Mesodermal cell (in vitro differentiated cells): ENCODE measurements at regions not wholly inside any gene's neighbourhood (a gene's known extent, or its start where the extent isn't known, plus 50 kb on each side); places are given as distances from the start of the nearest gene placed in this dataset.
"Not testable (repeated sequence)": the region's sequence is repeated elsewhere in the genome, so short reads cannot be mapped to it uniquely, and the experiment has no call there.

Experiments used
- H3K27ac ChIP-seq: 2 replicates; pipeline ENCODE4 v1.7.0; 2013; ENCODE audit warnings: mild to moderate bottlenecking, low read depth, low read length, moderate library complexity; ENCODE audit not compliant: severe bottlenecking
- H3K36me3 ChIP-seq: 2 replicates; pipeline ENCODE4 v1.7.1; 2013; ENCODE audit warnings: mild to moderate bottlenecking, low read length, moderate library complexity; ENCODE audit not compliant: control insufficient read depth, insufficient read depth
- H3K4me1 ChIP-seq: one replicate; pipeline ENCODE4 v1.7.1; 2013; ENCODE audit warnings: mild to moderate bottlenecking, low read length; ENCODE audit not compliant: insufficient read depth, control insufficient read depth, poor library complexity, severe bottlenecking
- H3K4me3 ChIP-seq: 2 replicates; pipeline ENCODE4 v1.7.0; 2013; ENCODE audit warnings: low read length, control low read depth, mild to moderate bottlenecking; ENCODE audit not compliant: insufficient read depth, poor library complexity, severe bottlenecking; ENCODE audit errors: extremely low read depth
- H3K9me3 ChIP-seq: 2 replicates; pipeline ENCODE4 v1.7.1; 2013; ENCODE audit warnings: mild to moderate bottlenecking, low read length, moderate library complexity; ENCODE audit not compliant: control insufficient read depth
- WGBS, 2 experiments: methylation state at CpG; one replicate each; pipeline ENCODE4 v1.1.5; 2013; ENCODE audit warnings: missing lambda C conversion rate in 2 of 2; ENCODE audit not compliant: insufficient coverage in 2 of 2; 5-methylcytosine and 5-hydroxymethylcytosine counted together

DNA sequence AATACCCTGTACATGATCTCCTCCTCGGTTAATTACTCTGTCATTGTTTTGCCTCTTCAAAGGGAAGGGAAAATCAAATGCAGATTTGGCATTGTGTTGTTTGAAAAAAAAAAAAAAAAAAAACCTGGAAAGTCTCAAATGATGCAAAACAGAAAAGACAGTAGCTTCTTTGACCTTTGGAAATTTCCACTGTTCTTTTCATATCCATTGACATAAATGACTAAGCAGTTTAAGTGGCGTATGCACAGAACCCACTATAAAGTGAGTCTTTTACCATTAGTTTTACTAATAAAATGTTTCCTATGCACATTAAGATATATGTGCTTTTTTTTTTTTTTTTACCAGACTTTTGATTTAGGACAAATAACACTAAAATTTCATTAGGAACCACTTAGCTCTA, 704.3 kb downstream of the TFAP2A start:
- Histone ChIP-seq H3K4me1 (no peaks in the 10 kb centered on the region), H3K4me3 (no peak overlapping the region), H3K27ac (peak overlapping the region; percentile 52), H3K9me3 (no peaks in the 10 kb centered on the region), H3K36me3 (no peaks in the 10 kb centered on the region)
- WGBS, 2 experiments = no CpG with 5 or more reads among the region's 2 CpGs

DNA sequence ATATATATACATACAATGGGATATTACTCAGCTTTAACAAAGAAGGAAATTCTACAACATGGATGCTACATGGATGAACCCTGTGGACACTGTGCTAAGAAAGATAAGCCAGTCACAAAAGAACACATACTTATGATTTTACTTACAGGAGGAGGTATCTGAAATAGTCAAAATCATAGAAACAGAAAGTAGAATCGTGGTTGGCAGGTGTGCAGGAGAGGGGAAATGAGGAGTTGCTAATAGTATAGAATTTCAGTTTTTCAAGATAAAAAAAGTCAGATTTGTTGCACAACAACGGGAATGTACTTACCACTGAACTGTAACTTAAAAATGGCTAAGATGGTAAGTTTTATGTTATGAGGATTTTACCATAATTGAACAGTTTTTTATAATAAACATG, 706.3 kb downstream of the TFAP2A start:
- H3K36me3 ChIP-seq = no peaks in the 10 kb centered on the region
- no peaks in the 10 kb centered on the region for H3K9me3 ChIP-seq
- H3K4me3 ChIP-seq = no peak overlapping the region
- WGBS, 2 experiments = 89% methylated on average over 1 of the region's 2 CpGs; no CpG with 5 or more reads in 1 of the 2 experiments
- no peak overlapping the region for H3K27ac ChIP-seq
- no peaks in the 10 kb centered on the region for H3K4me1 ChIP-seq

DNA sequence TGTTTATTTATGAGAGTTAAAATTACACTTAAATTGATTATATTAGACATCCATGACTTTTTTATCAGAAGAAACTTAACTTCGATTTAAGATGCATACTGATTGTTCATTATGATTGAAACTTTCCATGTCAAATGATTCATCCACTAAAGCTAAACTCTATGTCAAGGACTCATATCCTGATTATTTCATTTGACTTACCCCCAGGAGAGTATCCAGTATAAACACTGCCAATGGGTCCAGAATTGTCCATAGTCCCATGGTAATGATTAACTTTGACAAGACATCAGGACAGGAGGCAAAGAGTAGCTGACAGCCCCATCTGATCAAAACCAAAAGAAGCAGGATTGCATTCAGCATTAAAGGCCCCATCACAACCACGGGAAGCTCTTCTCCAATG, 709.9 kb downstream of the TFAP2A start:
- Histone ChIP-seq H3K4me1 (no peaks in the 10 kb centered on the region), H3K4me3 (no peak overlapping the region), H3K27ac (no peak overlapping the region), H3K36me3 (no peaks in the 10 kb centered on the region), H3K9me3 (no peaks in the 10 kb centered on the region)
- 92 to 100% methylated on average over 1 to 2 of the region's 2 CpGs for WGBS, 2 experiments

DNA sequence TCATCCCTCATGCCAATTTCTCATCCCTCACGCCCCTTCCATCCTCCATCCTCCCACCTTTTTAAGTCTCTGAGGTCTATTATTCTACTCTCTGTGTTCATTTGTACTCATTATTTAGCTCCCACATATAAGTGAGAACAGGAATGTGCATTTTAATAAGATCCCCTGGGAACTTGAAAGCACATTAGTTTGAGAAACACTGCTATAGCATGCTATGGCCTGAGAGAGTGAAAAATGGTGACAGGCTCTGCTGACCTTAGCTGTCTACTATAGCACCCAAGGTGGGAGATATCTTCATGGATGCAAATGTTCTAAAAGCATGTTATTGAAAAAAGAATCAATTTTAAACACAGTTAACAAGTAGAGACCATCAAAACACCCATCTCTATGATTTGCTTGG, 712.0 kb downstream of the TFAP2A start:
- Histone ChIP-seq H3K27ac (no peak overlapping the region), H3K4me1 (no peaks in the 10 kb centered on the region), H3K4me3 (no peak overlapping the region), H3K36me3 (no peaks in the 10 kb centered on the region), H3K9me3 (no peaks in the 10 kb centered on the region)
- WGBS, 2 experiments = 100% methylated on average over 1 of the region's 1 CpG

DNA sequence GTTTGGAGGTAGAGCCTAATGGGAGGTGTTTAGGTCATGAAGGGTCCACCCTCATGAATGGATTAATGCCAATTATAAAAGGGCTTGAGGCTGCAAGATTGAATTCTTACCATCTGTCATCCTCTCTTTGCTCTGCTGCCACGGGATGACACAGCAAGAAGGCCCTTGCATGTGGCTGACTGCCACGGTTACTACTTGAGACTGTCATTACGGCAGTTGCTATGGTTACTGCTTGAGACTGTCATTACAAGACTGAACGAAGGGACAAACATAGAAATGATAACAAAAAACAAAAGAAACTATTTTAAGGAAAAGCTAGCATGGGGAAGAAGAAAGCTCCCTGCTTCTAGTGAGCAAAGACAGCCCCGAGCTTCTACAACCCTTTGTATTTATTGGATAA, 715.0 kb downstream of the TFAP2A start:
- 60 to 75% methylated on average over 2 of the region's 5 CpGs for whole genome bisulfite sequencing, 2 experiments
- Histone ChIP-seq H3K9me3 (no peaks in the 10 kb centered on the region), H3K4me1 (no peaks in the 10 kb centered on the region), H3K27ac (no peak overlapping the region), H3K36me3 (no peaks in the 10 kb centered on the region), H3K4me3 (no peak overlapping the region)

DNA sequence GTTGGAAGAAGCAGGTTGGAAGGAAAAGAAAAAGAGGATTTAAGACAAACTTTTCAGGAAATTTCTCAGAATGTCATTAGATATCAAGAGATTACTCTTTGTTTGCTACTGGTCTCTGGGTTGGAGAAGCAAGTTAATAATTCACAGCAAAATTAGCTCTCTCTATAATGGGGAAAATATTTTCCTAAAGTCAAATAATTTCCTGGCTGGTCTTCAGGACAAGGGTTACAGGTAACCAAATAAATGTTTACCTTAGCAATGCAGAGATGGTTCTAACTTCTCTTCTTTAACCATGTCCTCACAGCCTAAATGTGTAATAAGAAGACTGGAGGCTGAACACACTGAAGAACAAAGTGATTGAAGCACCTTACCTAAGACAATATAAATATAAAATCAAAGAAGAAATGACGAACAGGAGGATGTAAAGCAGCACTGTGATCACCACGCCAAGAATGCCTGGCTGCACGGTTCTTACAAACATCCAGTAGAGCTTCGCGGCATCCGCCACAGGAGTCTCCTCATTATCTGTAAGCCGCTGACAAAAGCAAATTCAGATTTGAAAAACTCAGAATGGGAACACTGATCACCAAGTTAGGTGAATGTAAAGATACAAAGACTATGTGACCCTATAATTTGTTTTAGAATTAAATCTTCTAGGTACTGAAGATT, 717.5 kb downstream of the TFAP2A start:
- H3K9me3 ChIP-seq = no peaks in the 10 kb centered on the region
- H3K27ac ChIP-seq = no peak overlapping the region
- no peaks in the 10 kb centered on the region for H3K4me1 ChIP-seq
- H3K36me3 ChIP-seq = no peaks in the 10 kb centered on the region
- 82 to 84% methylated on average over 5 to 6 of the region's 7 CpGs for WGBS, 2 experiments
- no peak overlapping the region for H3K4me3 ChIP-seq

DNA sequence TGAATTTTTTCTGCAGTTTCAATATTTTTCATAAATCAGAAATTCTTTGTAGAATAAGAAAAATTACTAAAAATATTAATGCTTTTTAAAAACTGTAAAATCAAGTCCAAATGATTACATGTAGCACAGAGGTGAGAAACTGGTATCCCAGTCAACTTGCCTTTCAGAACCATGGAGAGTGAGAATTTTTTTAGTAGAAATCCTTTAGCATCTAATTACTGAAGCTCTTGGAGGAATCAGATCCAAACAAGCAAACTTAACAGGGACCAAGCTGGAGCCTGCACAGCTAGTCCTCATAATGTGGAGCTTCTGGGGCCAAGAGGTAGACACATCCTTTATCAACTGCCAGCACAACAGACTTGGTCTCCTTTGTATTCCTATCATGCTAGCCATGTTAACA, 724.5 kb downstream of the TFAP2A start:
- no peak overlapping the region for H3K27ac ChIP-seq
- H3K4me3 ChIP-seq = no peak overlapping the region
- no peaks in the 10 kb centered on the region for H3K36me3 ChIP-seq
- H3K4me1 ChIP-seq = no peaks in the 10 kb centered on the region
- H3K9me3 ChIP-seq = no peaks in the 10 kb centered on the region

DNA sequence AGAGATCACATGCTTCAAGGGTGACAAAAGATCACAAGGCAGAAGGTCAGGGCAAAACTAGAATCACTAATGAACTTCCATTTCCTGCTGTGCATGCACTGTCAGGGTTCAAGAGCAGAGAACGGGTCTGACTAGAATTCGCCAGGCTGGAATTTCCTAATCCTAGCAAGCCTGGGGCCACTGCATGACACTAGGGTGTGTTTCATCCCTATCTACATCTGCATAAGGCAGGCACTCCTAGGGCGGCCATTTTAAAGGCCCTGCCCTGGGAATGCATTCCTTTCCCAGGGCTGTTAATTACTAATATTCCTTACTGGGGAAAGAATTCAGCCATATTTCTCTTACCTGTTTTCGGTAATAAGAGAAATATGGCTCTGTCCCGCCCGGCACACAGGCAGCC, 734.1 kb downstream of the TFAP2A start:
- 89 to 93% methylated on average over 5 to 6 of the region's 6 CpGs for WGBS, 2 experiments
- not testable (repeated sequence) for H3K4me3 ChIP-seq, H3K4me1 ChIP-seq, H3K36me3 ChIP-seq, H3K27ac ChIP-seq, H3K9me3 ChIP-seq

DNA sequence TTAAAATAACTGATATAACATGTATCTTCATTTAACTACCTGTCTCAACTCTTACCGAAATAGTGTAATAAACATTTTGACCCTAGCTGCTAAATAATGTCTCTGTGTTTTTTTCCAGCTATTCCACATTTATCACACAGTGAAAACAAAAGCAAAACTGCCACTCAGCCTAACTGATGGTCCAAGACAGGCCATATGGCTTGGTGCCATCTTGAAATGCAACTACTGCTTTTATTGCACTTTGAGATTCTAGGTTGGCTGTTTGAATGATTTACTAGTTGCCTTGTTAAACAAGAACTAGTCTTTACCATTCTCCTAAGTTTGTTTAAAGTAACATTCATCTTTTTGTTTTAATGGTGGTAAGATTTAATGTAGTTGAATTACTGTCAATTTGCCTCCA, 739.8 kb downstream of the TFAP2A start:
- 80 to 100% methylated on average over 1 of the region's 1 CpG for WGBS, 2 experiments

DNA sequence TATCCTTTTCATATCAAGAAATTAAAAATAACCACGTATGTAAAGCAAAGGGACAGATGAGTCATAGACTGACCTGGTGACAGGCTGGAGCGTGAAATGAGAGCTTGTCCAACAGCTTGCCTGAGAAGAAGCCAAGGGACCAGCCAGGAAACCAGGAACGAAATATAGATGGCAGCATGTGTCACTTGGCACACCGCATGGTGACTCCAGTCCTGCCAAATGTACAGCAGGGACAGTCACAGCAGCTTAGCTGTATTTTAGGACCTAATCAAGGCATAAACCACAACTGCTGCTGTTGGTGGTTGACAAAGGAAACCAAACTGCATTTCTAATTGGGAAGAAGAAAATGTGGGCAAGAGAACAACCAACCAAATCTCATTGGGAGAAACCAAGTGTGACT, 755.0 kb downstream of the TFAP2A start:
- no peaks in the 10 kb centered on the region for H3K9me3 ChIP-seq
- H3K4me1 ChIP-seq = no peaks in the 10 kb centered on the region
- 93 to 97% methylated on average over 3 to 4 of the region's 4 CpGs for WGBS, 2 experiments
- no peaks in the 10 kb centered on the region for H3K36me3 ChIP-seq
- H3K4me3 ChIP-seq = no peak overlapping the region
- no peak overlapping the region for H3K27ac ChIP-seq

More for the DNA sequence above, 739.8 kb downstream of the TFAP2A start:
- H3K36me3 ChIP-seq = no peaks in the 10 kb centered on the region
- H3K4me1 ChIP-seq = no peaks in the 10 kb centered on the region
- H3K27ac ChIP-seq = no peak overlapping the region
- H3K9me3 ChIP-seq = no peaks in the 10 kb centered on the region
- no peak overlapping the region for H3K4me3 ChIP-seq

DNA sequence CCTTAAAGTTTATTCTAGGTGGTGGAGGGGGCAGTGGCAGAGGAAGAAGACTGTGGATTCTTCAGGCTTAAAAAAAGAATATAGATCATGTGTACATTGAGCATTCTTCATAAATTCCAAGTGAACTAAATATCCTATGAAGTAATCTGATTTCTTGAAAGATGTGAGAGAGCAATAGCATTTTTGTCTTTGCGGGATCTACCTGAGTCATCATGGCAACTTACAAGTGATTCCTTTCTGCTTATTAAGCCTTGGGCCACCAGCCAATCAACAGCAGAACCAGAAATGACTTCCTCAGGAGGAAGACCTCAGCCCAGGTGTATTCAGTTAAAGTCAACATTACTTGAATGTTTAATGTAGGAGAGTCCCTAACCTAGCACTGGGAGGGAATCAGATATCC, 756.9 kb downstream of the TFAP2A start:
- Histone ChIP-seq H3K36me3 (no peaks in the 10 kb centered on the region), H3K4me1 (no peaks in the 10 kb centered on the region), H3K9me3 (no peaks in the 10 kb centered on the region), H3K27ac (no peak overlapping the region), H3K4me3 (no peak overlapping the region)
- 100% methylated on average over 1 of the region's 1 CpG; no CpG with 5 or more reads in 1 of the 2 experiments for WGBS, 2 experiments
